Left lung (tissue), 4 donors: ENCODE measurements at regions not wholly inside any gene's neighbourhood (a gene's known extent, or its start where the extent isn't known, plus 50 kb on each side); places are given as distances from the start of the nearest gene placed in this dataset.

ENCODE experiments used
- ATAC-seq: fragments of 200-7000 bp; cut with Tn5 transposase; one replicate; pipeline ENCODE4 v1.9.1; 2020; ENCODE audit warnings: moderate library complexity
- DNase-seq, 4 donors: peaks; one replicate each; pipeline ENCODE4 v3.0.0-alpha.2; 2013 to 2020
- H3K27ac ChIP-seq, 2 donors: fragments of 200-600 bp; sonication (generic) in 1 of 2; one replicate each; pipeline versions ENCODE4 v1.5.0 to v1.8.0; 2020 to 2021
- H3K27me3 ChIP-seq, 2 donors: fragments of 200-600 bp; sonication (generic) in 1 of 2; one replicate each; pipeline versions ENCODE4 v1.5.0 to v1.8.0; 2020 to 2021
- H3K36me3 ChIP-seq, 2 donors: fragments of 200-600 bp; sonication (generic) in 1 of 2; one replicate each; pipeline versions ENCODE4 v1.5.0 to v1.8.0; 2020 to 2021
- H3K4me1 ChIP-seq, 2 donors: fragments of 200-600 bp; one replicate each; pipeline ENCODE4 v1.8.0; 2021
- H3K4me3 ChIP-seq, 2 donors: fragments of 200-600 bp; sonication (generic) in 1 of 2; one replicate each; pipeline versions ENCODE4 v1.5.0 to v1.8.0; 2020 to 2021; ENCODE audit warnings: mild to moderate bottlenecking in 1 of 2
- H3K9me3 ChIP-seq, 2 donors: fragments of 200-600 bp; sonication (generic) in 1 of 2; one replicate each; pipeline versions ENCODE4 v1.5.0 to v1.8.0; 2020 to 2021
- CTCF ChIP-seq, 2 donors: fragments of 200-600 bp; sonication (generic) in 1 of 2; IDR thresholded peaks; one replicate each; pipeline versions ENCODE4 v1.5.0 to v1.8.0; 2021; ENCODE audit warnings: antibody characterized with exemption in 2 of 2
- intact Hi-C, 2 donors: fragments of 100-400 bp; cut with DNase I; formaldehyde crosslinking; loops; one replicate each; pipeline versions ENCODE4 v1.11.2 to v1.14.2; 2022
- donor health status: DM: no; HTN: yes; CAD: no.
- donor health status: DM: no; HTN: no; CAD: no.

DNA sequence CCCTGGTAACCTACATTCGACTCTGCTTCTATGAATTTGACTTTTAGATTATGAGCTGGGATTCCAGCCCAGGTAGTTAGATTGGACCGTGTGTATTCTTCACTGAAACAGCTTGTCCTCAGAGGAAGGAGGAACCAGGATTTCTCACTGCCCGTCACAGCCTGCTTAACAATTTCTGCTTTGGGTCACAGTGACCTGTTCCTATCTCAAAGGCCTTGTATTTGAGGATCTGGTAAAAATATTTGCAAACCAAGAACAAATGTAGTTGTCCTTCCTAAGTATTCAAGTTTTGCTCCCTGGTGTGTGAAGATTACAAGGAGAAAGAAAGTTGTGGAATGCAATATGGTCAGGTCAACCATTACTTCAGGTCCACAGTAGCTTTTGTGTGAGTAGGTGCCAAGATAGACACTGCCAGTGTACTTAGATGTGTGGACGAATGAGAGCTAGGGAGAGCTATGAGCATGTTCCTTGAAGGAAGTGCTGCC, 55.1 kb downstream of the KIF4B start:
- Histone ChIP-seq H3K9me3 (no peaks in the 10 kb centered on the region), H3K4me1 (no peaks in the 10 kb centered on the region), H3K4me3 (no peak overlapping the region), H3K27ac (no peak overlapping the region), H3K27me3 (no peaks in the 10 kb centered on the region), H3K36me3 (no peaks in the 10 kb centered on the region)
- intact Hi-C loops = no loop called here
- DNase-seq (no peak), ATAC-seq (no peak)
- no peak for TF ChIP-seq CTCF (IDR thresholded peaks at IDR 0.05)

DNA sequence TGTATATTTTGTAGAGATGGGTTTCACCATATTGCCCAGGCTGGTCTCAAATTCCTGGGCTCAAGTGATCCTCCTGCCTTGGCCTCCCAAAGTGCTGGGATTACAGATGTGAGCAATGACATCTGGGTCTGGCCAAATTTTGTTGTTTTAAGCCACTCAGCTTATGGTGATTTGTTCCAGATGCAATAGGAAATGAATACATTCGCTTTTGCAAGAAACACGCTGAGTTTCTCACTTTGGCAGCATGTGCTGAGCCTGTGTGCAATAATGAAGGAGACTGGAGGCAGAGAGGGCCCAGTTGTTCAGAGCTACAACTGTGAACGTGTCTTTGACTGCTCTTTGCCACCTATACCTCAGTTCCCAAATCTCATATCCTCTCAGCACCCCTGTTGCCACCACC, 56.4 kb downstream of the KIF4B start:
- no peaks in the 10 kb centered on the region for H3K9me3 ChIP-seq
- intact Hi-C loops = no loop called here
- H3K27ac ChIP-seq = no peak overlapping the region
- ATAC-seq = no peak
- no peak for DNase-seq
- no peaks in the 10 kb centered on the region for H3K4me1 ChIP-seq
- TF ChIP-seq CTCF (IDR thresholded peaks at IDR 0.05) = no peak
- H3K36me3 ChIP-seq = no peaks in the 10 kb centered on the region
- H3K4me3 ChIP-seq = no peak overlapping the region
- H3K27me3 ChIP-seq = no peaks in the 10 kb centered on the region

DNA sequence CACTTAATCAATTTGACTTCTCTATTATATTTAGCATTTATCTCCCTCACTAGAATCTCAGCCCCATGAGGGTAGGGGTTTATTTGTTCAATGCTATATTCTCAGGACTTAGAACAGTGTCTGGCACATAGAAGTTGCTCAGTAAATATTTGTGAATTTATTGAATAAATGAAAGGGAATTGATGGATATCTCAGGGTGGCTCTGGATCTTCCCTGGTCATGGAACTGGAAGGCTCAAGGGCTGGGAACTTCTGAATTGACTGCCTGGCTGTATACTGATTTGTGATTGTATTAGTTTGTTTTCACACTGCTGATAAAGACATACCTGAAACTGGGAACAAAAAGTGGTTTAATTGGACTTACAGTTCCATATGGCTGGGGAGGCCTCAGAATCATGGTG, 57.2 kb downstream of the KIF4B start:
- H3K4me3 ChIP-seq = no peak overlapping the region
- TF ChIP-seq CTCF (IDR thresholded peaks at IDR 0.05) = no peak
- H3K9me3 ChIP-seq = no peaks in the 10 kb centered on the region
- no peaks in the 10 kb centered on the region for H3K36me3 ChIP-seq
- no peak overlapping the region for H3K27ac ChIP-seq
- ATAC-seq = no peak
- intact Hi-C loops = no loop called here
- no peaks in the 10 kb centered on the region for H3K4me1 ChIP-seq
- DNase-seq = no peak
- no peaks in the 10 kb centered on the region for H3K27me3 ChIP-seq

- no peak for TF ChIP-seq CTCF (IDR thresholded peaks at IDR 0.05)
- H3K27ac ChIP-seq = no peak overlapping the region
- H3K27me3 ChIP-seq = no peaks in the 10 kb centered on the region
- H3K9me3 ChIP-seq = no peaks in the 10 kb centered on the region
- no peaks in the 10 kb centered on the region for H3K36me3 ChIP-seq
- ATAC-seq (no peak), DNase-seq (no peak)
- intact Hi-C loops = no loop called here
- H3K4me1 ChIP-seq = no peaks in the 10 kb centered on the region
- H3K4me3 ChIP-seq = no peak overlapping the region
These were observed 62.8 kb downstream of the KIF4B start for GRCh38 chr5:155076379-155076778.

GRCh38 chr5:155079698-155080097, 66.1 kb downstream of the KIF4B start:
- H3K4me1 ChIP-seq = no peaks in the 10 kb centered on the region
- no peak for TF ChIP-seq CTCF (IDR thresholded peaks at IDR 0.05)
- H3K27ac ChIP-seq = no peak overlapping the region
- intact Hi-C loops = no loop called here
- H3K36me3 ChIP-seq = no peaks in the 10 kb centered on the region
- DNase-seq (no peak), ATAC-seq (no peak)
- no peak overlapping the region for H3K4me3 ChIP-seq
- no peaks in the 10 kb centered on the region for H3K27me3 ChIP-seq
- H3K9me3 ChIP-seq = no peaks in the 10 kb centered on the region
